Adrenal gland (tissue), 5 donors: ENCODE measurements at regions not wholly inside any gene's neighbourhood (a gene's known extent, or its start where the extent isn't known, plus 50 kb on each side); places are given as distances from the start of the nearest gene placed in this dataset.

Source experiments
- POLR2A ChIP-seq, 2 donors: fragments of 450-650 bp; IDR thresholded peaks; one replicate each; pipeline ENCODE4 v1.6.1; 2017; ENCODE audit warnings: antibody characterized with exemption in 2 of 2, mild to moderate bottlenecking in 2 of 2, moderate library complexity in 1 of 2
- TF ChIP-seq, protein P1 (sequence below), 6 experiments: fragments of 450-650 bp in 4 of 6; fragments of 200-600 bp in 2 of 6; sonication (generic) in 1 of 6; IDR thresholded peaks; 1 replicate in 5 of 6; 2 replicates in 1 of 6; pipeline versions ENCODE4 v1.5.1 to v1.8.0; 2016 to 2021; ENCODE audit warnings: antibody characterized with exemption in 6 of 6, mild to moderate bottlenecking in 2 of 6, moderate library complexity in 1 of 6
- donor health status: DM: no; HTN: no; CAD: no.

DNA sequence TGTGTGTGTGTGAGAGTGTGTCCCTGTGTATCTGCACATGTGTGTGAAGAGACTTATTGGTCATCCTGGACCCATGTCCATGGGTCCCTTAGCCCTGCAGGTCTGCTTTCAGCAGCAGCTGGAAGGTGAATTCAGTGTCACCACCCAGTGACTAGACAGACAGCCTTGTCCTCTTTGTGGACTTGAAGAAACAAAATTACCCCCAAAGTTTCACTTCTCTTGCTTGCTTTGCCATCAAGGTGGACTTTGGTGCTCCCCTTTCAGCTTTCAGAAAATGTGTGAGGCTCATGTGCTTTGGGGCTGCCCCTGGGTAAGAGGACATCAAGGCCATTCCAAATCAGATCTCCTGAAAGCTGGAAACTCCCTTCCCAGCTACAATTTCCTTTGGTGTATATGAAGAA is 1063.8 kb downstream of the BCL11B start:
- TF ChIP-seq, protein P1, sequence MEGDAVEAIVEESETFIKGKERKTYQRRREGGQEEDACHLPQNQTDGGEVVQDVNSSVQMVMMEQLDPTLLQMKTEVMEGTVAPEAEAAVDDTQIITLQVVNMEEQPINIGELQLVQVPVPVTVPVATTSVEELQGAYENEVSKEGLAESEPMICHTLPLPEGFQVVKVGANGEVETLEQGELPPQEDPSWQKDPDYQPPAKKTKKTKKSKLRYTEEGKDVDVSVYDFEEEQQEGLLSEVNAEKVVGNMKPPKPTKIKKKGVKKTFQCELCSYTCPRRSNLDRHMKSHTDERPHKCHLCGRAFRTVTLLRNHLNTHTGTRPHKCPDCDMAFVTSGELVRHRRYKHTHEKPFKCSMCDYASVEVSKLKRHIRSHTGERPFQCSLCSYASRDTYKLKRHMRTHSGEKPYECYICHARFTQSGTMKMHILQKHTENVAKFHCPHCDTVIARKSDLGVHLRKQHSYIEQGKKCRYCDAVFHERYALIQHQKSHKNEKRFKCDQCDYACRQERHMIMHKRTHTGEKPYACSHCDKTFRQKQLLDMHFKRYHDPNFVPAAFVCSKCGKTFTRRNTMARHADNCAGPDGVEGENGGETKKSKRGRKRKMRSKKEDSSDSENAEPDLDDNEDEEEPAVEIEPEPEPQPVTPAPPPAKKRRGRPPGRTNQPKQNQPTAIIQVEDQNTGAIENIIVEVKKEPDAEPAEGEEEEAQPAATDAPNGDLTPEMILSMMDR (IDR thresholded peaks at IDR 0.05), result no peak
- TF ChIP-seq POLR2A (IDR thresholded peaks at IDR 0.05), result no peak
